ENCODE measurements at regions not wholly inside any gene's neighbourhood (a gene's known extent, or its start where the extent isn't known, plus 50 kb on each side); places are given as distances from the start of the nearest gene placed in this dataset.

DNA sequence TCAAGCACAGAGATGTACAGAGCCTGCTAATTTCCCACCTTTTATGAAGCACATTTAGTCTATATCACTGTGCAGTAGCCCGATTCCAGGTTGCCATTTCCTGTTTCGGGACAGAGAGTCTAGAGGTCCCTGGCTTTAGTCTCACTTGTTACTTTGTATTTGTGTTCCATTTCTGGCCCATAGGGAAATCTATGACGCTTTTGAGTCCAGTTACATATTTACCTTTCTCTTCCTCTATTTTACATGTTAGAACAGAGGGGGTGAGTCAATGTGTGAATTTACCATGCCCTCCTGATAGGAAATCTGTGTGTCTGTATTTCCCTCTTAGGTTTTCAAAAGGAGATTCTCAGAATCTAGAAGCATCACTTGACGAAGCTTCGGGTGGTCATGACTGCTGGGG, 227.1 kb upstream of the ZFHX3 start:
- no peak for DNase-seq
- TF ChIP-seq POLR2AphosphoS5 (IDR thresholded peaks at IDR 0.05), result no peak
- TF ChIP-seq, protein P1, sequence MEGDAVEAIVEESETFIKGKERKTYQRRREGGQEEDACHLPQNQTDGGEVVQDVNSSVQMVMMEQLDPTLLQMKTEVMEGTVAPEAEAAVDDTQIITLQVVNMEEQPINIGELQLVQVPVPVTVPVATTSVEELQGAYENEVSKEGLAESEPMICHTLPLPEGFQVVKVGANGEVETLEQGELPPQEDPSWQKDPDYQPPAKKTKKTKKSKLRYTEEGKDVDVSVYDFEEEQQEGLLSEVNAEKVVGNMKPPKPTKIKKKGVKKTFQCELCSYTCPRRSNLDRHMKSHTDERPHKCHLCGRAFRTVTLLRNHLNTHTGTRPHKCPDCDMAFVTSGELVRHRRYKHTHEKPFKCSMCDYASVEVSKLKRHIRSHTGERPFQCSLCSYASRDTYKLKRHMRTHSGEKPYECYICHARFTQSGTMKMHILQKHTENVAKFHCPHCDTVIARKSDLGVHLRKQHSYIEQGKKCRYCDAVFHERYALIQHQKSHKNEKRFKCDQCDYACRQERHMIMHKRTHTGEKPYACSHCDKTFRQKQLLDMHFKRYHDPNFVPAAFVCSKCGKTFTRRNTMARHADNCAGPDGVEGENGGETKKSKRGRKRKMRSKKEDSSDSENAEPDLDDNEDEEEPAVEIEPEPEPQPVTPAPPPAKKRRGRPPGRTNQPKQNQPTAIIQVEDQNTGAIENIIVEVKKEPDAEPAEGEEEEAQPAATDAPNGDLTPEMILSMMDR (IDR thresholded peaks at IDR 0.05 in 8 of 11, conservative IDR thresholded peaks at IDR 0.05 in 3 of 11), result no peak
- no peak for TF ChIP-seq POLR2A (IDR thresholded peaks at IDR 0.05)
- intact Hi-C loops (cut with DNase I; ENCODE audit: low total_unique reads), result no loop called here
- H3K9me3 ChIP-seq, result peaks cover 0 to 6% (median 0%) of the 10 kb centered on the region in 8 donors
- H3K27ac ChIP-seq, result no peak overlapping the region
- H3K36me3 ChIP-seq, result no peaks in the 10 kb centered on the region
- no peaks in the 10 kb centered on the region for H3K27me3 ChIP-seq (replicated peaks in 1 of 7)
- H3K4me3 ChIP-seq, result no peak overlapping the region
- WGBS, 5 donors, result 65 to 80% (median 73%) methylated on average over 4 to 5 of the region's 5 CpGs
- no peaks in the 10 kb centered on the region for H3K4me1 ChIP-seq

DNA sequence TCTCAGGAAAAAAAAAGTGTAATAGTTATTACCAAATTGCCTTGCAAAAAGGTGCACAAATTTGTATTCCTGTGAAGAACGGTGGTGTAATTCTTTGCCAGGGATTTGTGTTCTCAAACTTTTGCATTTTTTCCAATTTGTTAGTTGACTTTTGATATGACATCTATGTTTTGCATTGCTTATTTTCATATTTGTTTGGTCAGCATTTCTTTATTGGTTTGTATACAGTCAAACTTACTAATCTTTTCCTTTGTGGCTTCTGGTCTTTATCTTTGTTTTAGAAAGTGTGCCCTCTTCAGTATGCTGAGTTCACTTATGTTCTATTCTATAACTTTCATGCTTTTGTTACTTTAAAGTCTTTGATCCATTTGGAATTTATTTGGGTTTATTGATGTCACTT, 226.2 kb upstream of the ZFHX3 start:
- peaks cover 0 to 6% (median 0%) of the 10 kb centered on the region in 8 donors for H3K9me3 ChIP-seq
- TF ChIP-seq POLR2AphosphoS5 (IDR thresholded peaks at IDR 0.05), result no peak
- no peak for TF ChIP-seq POLR2A (IDR thresholded peaks at IDR 0.05)
- TF ChIP-seq, protein P1 (IDR thresholded peaks at IDR 0.05 in 8 of 11, conservative IDR thresholded peaks at IDR 0.05 in 3 of 11), result no peak
- DNase-seq, result no peak
- no peaks in the 10 kb centered on the region for H3K4me1 ChIP-seq
- 85 to 95% (median 85%) methylated on average over 1 of the region's 1 CpG for WGBS, 5 donors
- intact Hi-C loops (cut with DNase I; ENCODE audit: low total_unique reads), result no loop called here
- no peaks in the 10 kb centered on the region for H3K36me3 ChIP-seq
- H3K4me3 ChIP-seq, result no peak overlapping the region
- no peak overlapping the region for H3K27ac ChIP-seq
- H3K27me3 ChIP-seq (replicated peaks in 1 of 7), result no peaks in the 10 kb centered on the region

DNA sequence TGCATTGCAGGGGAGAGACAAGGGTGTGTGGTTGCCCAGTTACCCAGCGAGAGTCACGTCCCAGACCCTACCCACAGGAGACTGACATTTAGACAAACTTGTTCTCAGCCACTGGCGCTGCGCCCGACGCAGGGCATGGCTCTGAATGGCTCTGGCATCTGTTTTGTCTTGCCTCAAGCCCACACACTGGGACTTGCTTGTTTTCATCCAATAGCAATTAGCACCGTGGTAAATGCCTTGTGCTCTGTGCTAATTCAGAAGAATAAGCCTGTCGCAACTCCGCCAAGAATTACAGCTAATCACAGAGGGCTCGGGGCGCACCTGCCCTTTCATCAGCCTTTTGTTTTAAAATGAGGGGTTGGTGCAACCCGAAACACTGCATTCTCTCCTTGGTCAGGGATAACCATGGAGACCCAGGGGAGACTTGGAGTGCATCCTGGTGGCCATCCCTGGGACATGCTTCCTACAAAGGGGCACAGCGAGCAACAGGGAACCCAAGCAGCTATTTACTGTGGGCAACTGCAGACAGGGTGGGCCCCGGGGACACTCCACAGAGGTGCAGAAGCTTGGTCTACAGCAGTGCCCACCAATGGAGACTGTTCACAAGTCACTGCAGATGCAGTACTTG, 220.6 kb upstream of the ZFHX3 start:
- no peaks in the 10 kb centered on the region for H3K27me3 ChIP-seq (replicated peaks in 1 of 7)
- no peaks in the 10 kb centered on the region for H3K36me3 ChIP-seq
- intact Hi-C loops (cut with DNase I; ENCODE audit: low total_unique reads), result no loop called here
- DNase-seq, result no peak
- no peaks in the 10 kb centered on the region for H3K4me1 ChIP-seq
- WGBS, 5 donors, result 87 to 95% (median 91%) methylated on average over 13 to 14 of the region's 14 CpGs
- no peak overlapping the region for H3K27ac ChIP-seq
- peaks cover 0 to 5% (median 0%) of the 10 kb centered on the region in 8 donors for H3K9me3 ChIP-seq
- no peak for TF ChIP-seq POLR2A (IDR thresholded peaks at IDR 0.05)
- TF ChIP-seq, protein P1 (IDR thresholded peaks at IDR 0.05 in 8 of 11, conservative IDR thresholded peaks at IDR 0.05 in 3 of 11), result no peak
- no peak for TF ChIP-seq POLR2AphosphoS5 (IDR thresholded peaks at IDR 0.05)
- H3K4me3 ChIP-seq, result no peak overlapping the region

DNA sequence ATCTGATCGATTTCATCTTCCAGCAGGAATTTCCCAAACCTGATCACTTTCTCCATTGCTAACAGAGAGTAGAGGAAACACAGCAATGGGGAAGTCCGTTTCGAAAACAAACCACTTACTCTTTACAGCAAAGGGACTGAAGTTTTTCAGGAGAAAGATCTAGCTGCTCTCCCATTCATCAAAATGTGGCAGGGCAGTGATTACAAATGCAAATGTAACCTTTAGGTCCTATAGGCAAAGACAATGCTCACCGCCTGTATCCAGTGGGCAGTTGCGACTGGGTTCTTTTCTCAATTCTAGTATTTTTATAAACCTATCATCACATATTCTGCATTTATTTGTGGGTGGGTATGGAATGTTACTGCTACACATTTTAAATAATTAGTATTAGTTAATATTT, 218.0 kb upstream of the ZFHX3 start:
- no peak for DNase-seq
- Histone ChIP-seq H3K36me3 (no peaks in the 10 kb centered on the region), H3K4me1 (no peaks in the 10 kb centered on the region), H3K4me3 (no peak overlapping the region), H3K9me3 (peaks cover 0 to 11% (median 0%) of the 10 kb centered on the region in 8 donors), H3K27ac (no peak overlapping the region), H3K27me3 (replicated peaks in 1 of 7) (no peaks in the 10 kb centered on the region)
- intact Hi-C loops (cut with DNase I; ENCODE audit: low total_unique reads), result no loop called here
- WGBS, 5 donors, result 51 to 64% (median 57%) methylated on average over 5 of the region's 5 CpGs
- TF ChIP-seq POLR2A (IDR thresholded peaks at IDR 0.05) (no peak), POLR2AphosphoS5 (IDR thresholded peaks at IDR 0.05) (no peak)
- TF ChIP-seq, protein P1 (IDR thresholded peaks at IDR 0.05 in 8 of 11, conservative IDR thresholded peaks at IDR 0.05 in 3 of 11), result no peak

Measured in spleen (tissue), 11 donors.